GM19193 (cell line): ENCODE measurements at regions not wholly inside any gene's neighbourhood (a gene's known extent, or its start where the extent isn't known, plus 50 kb on each side); places are given as distances from the start of the nearest gene placed in this dataset.

ENCODE experiments used
- POLR2A ChIP-seq: IDR thresholded peaks from 4 replicates; pipeline ENCODE4 v1.6.1; 2011; ENCODE audit not compliant: insufficient read depth, insufficient read length; ENCODE audit errors: extremely low read depth

DNA sequence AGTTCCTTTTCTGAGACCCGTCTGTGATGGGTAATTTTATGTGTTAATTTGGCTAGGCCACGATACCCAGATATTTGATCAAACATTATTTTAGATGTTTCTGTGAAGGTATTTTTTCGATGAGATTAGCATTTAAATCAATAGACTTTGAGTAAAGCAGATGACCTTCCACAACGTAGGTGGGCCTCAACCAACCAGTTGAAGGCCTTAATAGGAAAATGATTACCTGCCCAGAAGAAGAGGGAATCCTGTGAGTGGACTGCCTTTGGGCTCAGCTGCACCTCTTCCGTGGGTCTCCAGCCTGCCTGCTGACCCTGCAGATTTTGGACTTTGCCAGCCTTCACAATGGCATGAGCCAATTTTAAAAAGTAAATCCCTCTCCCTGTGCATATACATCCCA, 61.6 kb upstream of the WSB1 start:
- no peak for TF ChIP-seq POLR2A

DNA sequence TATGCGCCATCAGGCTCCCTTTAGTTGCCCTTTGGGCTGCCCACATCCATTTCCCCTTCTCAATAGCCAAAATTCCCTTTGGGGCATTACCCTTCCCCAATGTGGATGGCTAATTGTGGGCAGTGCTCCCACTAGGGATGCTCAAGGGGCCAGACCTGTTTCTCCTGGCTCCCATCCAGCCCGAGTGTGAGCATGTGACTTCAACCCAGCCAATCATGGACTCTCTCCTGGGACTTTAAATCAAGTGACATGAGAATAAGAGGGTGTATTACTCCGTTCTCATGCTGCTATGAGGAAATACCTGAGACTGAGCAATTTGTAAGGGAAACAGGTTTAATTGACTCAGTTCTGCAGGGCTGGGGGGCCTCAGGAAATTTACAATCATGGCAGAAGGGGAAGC, 60.9 kb upstream of the WSB1 start:
- TF ChIP-seq POLR2A, result no peak

DNA sequence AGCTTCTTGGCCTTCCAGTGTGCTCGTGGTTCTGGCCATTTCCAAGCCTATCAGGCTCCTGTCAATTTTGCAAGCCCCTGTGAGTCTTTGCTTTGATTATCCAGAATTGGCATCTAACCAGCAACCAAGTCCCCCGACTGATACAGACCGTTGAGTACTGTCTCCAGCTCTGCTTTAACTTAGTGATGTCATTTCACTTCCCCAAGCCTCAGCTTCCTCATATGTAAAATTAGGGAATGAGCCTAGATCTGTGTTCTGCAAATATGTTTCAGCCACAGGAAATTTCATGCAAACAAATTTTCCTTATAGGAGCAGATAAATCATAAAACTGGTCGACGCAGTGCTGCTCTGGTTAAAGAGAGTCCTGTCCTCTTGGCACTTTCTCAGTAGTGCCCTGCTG, 60.1 kb upstream of the WSB1 start:
- no peak for TF ChIP-seq POLR2A

DNA sequence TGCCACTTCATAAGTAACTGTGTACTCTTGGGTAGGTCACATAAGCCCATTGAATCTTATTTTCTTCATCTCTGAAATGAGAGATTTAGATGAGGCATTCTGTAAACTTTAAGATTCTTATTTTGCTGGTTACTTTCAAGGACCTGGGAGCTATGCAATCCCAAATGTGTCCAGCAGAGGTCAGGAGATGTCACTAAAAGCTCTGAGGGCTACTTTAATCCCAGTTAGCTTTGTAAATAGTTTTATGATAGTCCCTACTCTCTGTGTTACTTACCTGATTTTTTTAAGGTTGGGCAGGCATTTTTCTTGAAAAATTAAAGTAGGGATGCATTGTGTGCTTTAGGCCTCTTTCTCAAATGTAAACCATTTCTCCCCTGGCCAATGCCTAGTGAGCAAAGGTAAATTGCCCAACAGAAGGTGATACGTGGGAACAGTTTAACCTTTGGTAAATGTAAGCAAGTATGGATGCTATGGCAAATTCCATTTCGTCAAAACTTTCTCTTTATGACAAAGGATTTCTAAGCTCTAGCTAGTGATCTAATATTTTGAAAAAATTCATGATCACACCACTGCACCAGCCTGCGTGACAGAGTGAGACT, 57.1 kb upstream of the WSB1 start:
- TF ChIP-seq POLR2A, result no peak

DNA sequence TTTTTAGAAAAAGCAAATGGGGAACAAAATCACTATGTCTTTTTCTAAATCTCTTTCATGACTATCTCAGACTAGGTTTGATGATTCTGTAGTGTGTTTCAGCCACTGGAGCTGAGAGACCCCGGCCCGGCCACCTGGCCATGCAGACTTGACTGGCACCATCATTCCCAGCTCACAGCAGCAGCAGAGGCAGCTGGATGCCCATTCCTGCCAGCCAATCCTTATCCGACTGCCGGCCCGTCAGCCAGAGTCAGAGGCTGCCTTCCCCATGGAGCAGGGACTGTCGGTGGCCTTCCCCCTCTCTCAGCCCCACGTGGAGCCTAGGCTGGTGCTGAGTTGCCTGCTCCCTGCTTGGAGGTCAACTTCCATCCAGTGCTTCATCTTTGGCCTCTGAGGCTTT, 56.0 kb upstream of the WSB1 start:
- no peak for TF ChIP-seq POLR2A

DNA sequence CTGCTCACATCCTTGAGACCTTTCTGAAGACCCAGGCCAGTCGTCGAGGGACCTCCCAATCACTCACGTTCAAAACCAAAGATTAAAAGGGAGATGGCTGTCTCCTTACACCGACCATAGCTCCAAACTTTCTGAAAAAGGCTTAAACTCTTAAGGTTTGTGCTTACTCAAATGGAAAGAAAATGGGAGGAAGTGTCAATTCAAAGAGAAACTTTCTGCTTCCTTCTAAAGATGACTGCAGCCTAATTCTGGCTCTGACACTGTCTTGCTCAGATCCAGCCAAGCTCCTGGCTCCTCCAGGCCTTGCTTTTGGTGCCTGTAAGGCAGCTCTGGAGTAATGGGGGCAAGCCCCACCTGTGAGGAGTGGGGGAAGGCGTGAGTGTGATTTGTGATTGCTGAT, 54.9 kb upstream of the WSB1 start:
- no peak for TF ChIP-seq POLR2A

DNA sequence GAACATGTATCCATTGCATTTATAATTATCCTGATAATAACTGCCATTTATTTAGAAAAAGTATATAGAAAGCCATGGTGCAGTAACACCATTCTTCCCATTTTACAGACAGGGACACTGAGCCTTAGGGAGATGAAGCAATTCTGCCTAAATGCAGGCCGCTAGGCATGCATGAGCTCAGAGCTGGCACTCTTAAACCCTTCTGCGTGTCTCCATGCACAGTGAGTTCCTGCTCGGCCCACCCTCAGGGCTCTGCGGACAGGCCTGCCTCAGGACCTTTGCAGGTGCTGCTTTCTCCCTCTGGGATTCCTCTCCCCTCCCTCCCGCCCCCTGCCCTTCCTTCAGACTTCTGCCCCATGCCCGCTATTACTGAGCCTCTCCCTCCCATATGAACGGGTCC, 54.3 kb upstream of the WSB1 start:
- TF ChIP-seq POLR2A, result no peak

DNA sequence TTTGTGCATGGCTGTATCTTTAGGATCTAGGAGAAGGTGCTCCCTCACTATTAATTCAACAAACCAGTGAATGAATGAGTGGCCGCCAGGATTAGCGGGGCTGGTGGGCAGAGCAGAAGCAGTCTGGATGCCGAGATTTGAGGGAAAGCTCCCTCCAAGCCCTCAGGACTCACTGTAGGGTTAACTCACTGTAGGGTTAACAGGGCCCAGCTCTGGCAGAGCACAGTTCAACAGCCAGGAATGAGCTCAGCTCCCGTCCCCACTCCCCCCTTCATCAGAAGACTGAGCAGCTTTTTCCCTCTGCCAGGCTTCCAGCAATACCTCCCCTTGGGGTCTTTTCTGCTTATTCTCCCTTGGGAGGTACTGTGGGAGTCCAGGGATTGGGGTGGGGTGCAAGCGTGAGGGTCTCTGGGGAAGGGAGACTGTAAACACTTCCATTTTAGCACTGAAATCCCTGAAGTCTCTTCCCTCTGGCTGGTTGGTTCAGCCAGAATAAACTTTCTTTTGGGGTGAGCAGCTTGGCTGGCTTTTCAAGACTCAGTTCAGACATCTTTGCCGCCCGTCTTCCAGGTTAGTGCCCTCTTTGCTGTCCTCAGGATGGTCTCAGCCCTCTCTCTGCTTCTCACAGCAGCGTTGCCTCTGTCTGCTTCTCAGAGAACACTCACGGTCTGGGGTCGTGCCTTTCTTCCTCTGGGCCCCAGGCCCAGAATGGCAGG, 53.7 kb upstream of the WSB1 start:
- no peak for TF ChIP-seq POLR2A

DNA sequence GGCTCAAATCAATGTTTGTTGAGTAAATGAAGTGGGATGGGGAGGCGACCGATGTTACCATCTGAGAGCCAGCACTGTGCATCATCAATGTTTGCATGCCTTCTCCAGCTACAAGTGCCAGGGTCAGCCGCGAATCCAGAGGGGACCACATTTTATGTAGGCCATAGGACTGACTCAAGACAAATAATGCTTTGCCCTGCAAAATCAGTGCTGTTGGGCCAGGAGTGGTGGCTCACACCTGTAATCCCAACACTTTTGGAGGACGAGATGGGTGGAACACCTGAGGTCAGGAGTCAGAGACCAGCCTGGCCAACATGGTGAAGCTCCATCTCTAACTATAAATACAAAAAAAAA, 53.1 kb upstream of the WSB1 start:
- TF ChIP-seq POLR2A, result no peak

DNA sequence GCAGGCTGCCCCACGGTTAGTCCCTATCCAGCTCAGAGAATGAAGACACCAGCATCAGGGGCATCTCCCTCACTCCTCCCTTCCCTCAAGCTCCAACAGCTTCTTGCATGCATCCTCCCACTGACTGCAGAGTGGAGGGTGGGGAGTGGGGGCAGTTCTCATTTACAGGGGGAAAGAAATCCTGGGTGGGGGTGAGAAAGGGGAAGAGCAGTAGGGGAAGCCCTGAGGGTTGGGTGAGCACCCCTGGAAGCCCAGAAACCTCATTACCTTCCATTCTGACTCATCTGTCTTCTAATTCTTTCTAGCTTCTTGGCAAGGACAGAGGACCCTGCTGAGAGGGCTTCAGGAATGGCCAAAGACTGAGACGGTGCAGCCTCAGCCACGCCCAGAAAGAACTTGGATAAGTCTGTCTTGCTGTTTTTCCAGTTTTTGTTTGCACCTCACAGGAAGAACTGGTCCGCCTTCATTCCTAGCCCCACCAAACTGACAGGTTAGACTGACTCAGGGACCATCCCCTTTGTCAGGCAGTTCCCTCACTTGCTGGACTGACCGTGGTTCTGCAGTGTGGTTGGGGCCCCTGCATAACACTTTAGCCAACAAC, 52.5 kb upstream of the WSB1 start:
- no peak for TF ChIP-seq POLR2A

DNA sequence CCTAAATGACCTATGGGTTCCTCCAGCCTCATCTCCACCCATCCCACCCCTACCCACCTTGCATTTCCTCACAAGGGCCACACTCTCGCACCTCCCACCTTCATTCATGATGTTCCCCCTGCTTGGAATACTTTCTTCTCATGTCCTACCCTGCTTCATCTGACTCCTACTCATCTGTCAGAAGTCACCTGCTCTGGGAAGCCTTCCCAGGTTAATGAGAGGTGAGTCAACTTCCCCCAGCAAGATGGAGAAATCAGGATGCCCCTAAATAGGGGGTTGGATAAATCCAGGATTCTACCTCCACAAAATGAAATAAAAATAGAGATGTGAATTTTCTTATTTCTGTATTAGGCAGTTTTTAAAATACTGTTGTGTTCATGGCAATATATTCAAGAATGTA, 51.0 kb upstream of the WSB1 start:
- no peak for TF ChIP-seq POLR2A

DNA sequence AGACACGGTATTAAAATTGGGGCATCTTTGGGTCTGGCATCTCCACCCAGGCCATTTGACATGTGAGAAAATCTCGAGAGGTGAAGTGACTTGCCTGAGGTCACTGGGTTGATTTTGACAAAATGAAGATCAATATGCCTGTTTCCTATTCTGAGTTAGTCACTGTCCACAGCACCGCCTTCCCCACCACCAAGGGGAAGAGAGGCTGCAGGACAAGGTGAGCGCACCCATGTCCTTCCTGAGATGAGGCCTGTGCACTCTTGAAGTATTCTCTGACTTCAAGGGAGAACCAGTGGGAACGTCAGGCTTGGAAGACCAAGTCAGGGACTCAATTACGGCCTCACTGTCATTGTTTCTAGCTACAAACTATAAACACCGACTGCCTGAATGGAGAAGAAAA, 49.9 kb upstream of the WSB1 start:
- no peak for TF ChIP-seq POLR2A
